Kidney (tissue), 13 donors: ENCODE measurements at regions not wholly inside any gene's neighbourhood (a gene's known extent, or its start where the extent isn't known, plus 50 kb on each side); places are given as distances from the start of the nearest gene placed in this dataset.

Experiments used
- DNase-seq, 5 donors: peaks; one replicate each; pipeline ENCODE4 v3.0.0-alpha.2; 2013 to 2020
- FAIRE-seq: peaks from 2 replicates; lab custom pipeline; 2012; peaks lifted over from hg19 to GRCh38; lab: Jason Lieb, UNC
- H3K27ac ChIP-seq, 2 donors: one replicate each; pipeline ENCODE4 v1.7.0; 2013; ENCODE audit warnings: low read depth in 2 of 2, low read length in 2 of 2, inconsistent platforms in 1 of 2
- H3K27me3 ChIP-seq: one replicate; pipeline ENCODE4 v1.7.1; 2013; ENCODE audit warnings: low read length, inconsistent platforms; ENCODE audit not compliant: control insufficient read depth, insufficient read depth
- H3K36me3 ChIP-seq, 3 donors: one replicate each; pipeline versions ENCODE4 v1.7.0 to v1.7.1; 2013; ENCODE audit warnings: low read length in 3 of 3, control low read depth in 1 of 3, inconsistent platforms in 1 of 3; ENCODE audit not compliant: insufficient read depth in 3 of 3, control insufficient read depth in 2 of 3
- H3K4me1 ChIP-seq, 3 donors: one replicate each; pipeline versions ENCODE4 v1.7.0 to v1.7.1; 2013; ENCODE audit warnings: low read length in 3 of 3, inconsistent platforms in 1 of 3, low read depth in 1 of 3; ENCODE audit not compliant: control insufficient read depth in 2 of 3, insufficient read depth in 2 of 3
- H3K4me3 ChIP-seq, 3 donors: one replicate each; pipeline versions ENCODE4 v1.7.0 to v1.8.1; 2013; ENCODE audit warnings: low read length in 3 of 3, control low read depth in 1 of 3, inconsistent platforms in 1 of 3
- H3K9ac ChIP-seq, 3 donors: one replicate each; pipeline versions ENCODE4 v1.7.0 to v1.7.1; 2013; ENCODE audit warnings: low read length in 3 of 3, control low read depth in 1 of 3, inconsistent platforms in 1 of 3
- H3K9me3 ChIP-seq, 3 donors: one replicate each; pipeline versions ENCODE4 v1.7.0 to v1.7.1; 2013; ENCODE audit warnings: low read length in 3 of 3, control low read depth in 1 of 3, inconsistent platforms in 1 of 3; ENCODE audit not compliant: control insufficient read depth in 2 of 3, insufficient read depth in 1 of 3
- CTCF ChIP-seq: IDR thresholded peaks from 3 replicates; pipeline ENCODE4 v1.5.1; 2012; ENCODE audit warnings: mild to moderate bottlenecking, moderate library complexity, borderline replicate concordance; ENCODE audit not compliant: insufficient read depth; ENCODE audit errors: extremely low read depth
- intact Hi-C: fragments of 100-400 bp; cut with DNase I; formaldehyde crosslinking; loops from one replicate; pipeline ENCODE4 v1.11.1; 2022
- donor health status: control.
- donor health status: control.
- donor health status: control.
- donor health status: control.
- donor health status: control.
- donor health status: DM: yes; HTN: yes; CAD: no.
- donor health status: Normal renal cell carcinoma (clear cell type).

DNA sequence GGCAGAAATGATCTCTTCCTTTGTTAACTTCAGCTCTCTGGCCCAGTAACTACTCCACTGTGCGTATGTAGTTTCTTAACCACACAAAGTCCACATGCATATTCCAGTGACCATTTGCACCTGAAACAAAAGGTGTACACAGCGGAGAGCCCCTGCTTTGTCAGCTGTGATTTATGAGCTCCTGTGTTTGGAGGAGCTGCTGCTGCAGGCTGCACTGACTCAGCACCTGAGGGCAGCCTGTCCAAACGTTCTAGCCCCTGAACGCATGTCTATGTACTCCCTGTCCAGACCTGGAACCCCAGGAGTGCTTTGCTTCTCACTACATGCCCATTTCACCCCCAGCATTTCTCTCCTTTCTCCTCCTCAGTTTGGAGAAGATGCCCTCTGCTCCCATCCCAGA is 216.1 kb downstream of the ABCC12 start:
- no peak for FAIRE-seq
- Histone ChIP-seq H3K4me1 (no peaks in the 10 kb centered on the region), H3K27ac (no peak overlapping the region), H3K36me3 (no peaks in the 10 kb centered on the region), H3K27me3 (no peaks in the 10 kb centered on the region), H3K9me3 (no peaks in the 10 kb centered on the region), H3K4me3 (no peak overlapping the region), H3K9ac (no peak overlapping the region)
- intact Hi-C loops, result no loop called here
- no peak for DNase-seq
- TF ChIP-seq CTCF, result no peak

GRCh38 chr16:47938272-47938671 is 217.5 kb downstream of the ABCC12 start:
- H3K27ac ChIP-seq, result no peak overlapping the region
- H3K27me3 ChIP-seq, result no peaks in the 10 kb centered on the region
- no peak overlapping the region for H3K9ac ChIP-seq
- H3K9me3 ChIP-seq, result no peaks in the 10 kb centered on the region
- no peak for FAIRE-seq
- H3K4me1 ChIP-seq, result no peaks in the 10 kb centered on the region
- no peak overlapping the region for H3K4me3 ChIP-seq
- TF ChIP-seq CTCF, result no peak
- DNase-seq, result no peak
- intact Hi-C loops, result no loop called here
- no peaks in the 10 kb centered on the region for H3K36me3 ChIP-seq

DNA sequence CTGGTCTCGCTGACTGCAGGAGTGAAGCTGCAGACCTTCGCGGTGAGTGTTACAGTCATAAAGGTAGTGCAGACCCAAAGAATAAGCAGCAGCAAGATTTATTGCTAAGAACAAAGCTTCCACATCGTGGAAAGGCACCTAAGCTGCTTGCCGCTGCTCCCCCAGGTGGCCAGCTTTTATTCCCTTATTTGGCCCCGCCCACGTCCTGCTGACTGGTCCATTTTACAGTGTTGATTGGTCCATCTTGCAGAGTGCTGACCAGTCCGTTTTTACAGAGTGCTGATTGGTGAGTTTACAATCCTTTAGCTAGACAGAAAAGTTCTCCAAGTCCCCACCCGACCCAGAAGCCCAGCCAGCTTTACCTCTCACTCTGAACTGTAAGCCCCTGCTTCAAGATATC is 227.8 kb downstream of the ABCC12 start:
- FAIRE-seq (no peak), DNase-seq (no peak)
- no peaks in the 10 kb centered on the region for H3K4me1 ChIP-seq
- TF ChIP-seq CTCF, result no peak
- H3K9me3 ChIP-seq, result no peaks in the 10 kb centered on the region
- H3K4me3 ChIP-seq, result no peak overlapping the region
- no peaks in the 10 kb centered on the region for H3K36me3 ChIP-seq
- intact Hi-C loops, result no loop called here
- H3K27me3 ChIP-seq, result no peaks in the 10 kb centered on the region
- no peak overlapping the region for H3K27ac ChIP-seq
- no peak overlapping the region for H3K9ac ChIP-seq

GRCh38 chr16:47927330-47927729 is 228.5 kb downstream of the ABCC12 start:
- H3K27ac ChIP-seq, result no peak overlapping the region
- DNase-seq (no peak), FAIRE-seq (no peak)
- intact Hi-C loops, result no loop called here
- H3K27me3 ChIP-seq, result no peaks in the 10 kb centered on the region
- no peak overlapping the region for H3K9ac ChIP-seq
- H3K4me3 ChIP-seq, result no peak overlapping the region
- no peaks in the 10 kb centered on the region for H3K36me3 ChIP-seq
- H3K9me3 ChIP-seq, result no peaks in the 10 kb centered on the region
- no peaks in the 10 kb centered on the region for H3K4me1 ChIP-seq
- no peak for TF ChIP-seq CTCF
